Amniotic epithelial cell (primary cell): ENCODE measurements at regions not wholly inside any gene's neighbourhood (a gene's known extent, or its start where the extent isn't known, plus 50 kb on each side); places are given as distances from the start of the nearest gene placed in this dataset.
"Not testable (repeated sequence)": the region's sequence is repeated elsewhere in the genome, so short reads cannot be mapped to it uniquely, and the experiment has no call there.

Experiments used
- DNase-seq: peaks from one replicate; pipeline ENCODE4 v3.0.0-alpha.2; 2010; ENCODE audit warnings: low read depth

GRCh38 chr10:4262870-4263600 is 478.0 kb upstream of the KLF6 start:
- no peak for DNase-seq

GRCh38 chr10:4262449-4262848 is 477.4 kb upstream of the KLF6 start:
- DNase-seq, result no peak

GRCh38 chr10:4260483-4261124 is 475.6 kb upstream of the KLF6 start:
- peak; percentile 86 for DNase-seq

- DNase-seq, result no peak
Measured at GRCh38 chr10:4257939-4258465, 473.0 kb upstream of the KLF6 start.

- DNase-seq, result no peak
Measured at GRCh38 chr10:4256971-4257370, 472.0 kb upstream of the KLF6 start.

- no peak for DNase-seq
Measured at GRCh38 chr10:4255751-4256150, 470.7 kb upstream of the KLF6 start.

- peak; percentile 97 for DNase-seq
Measured at GRCh38 chr10:4254101-4254994, 469.3 kb upstream of the KLF6 start.

- no peak for DNase-seq
Measured at GRCh38 chr10:4252701-4253100, 467.7 kb upstream of the KLF6 start.

GRCh38 chr10:4250587-4250887 is 465.5 kb upstream of the KLF6 start:
- DNase-seq, result no peak

- no peak for DNase-seq
Measured at GRCh38 chr10:4249841-4250586, 465.0 kb upstream of the KLF6 start.

GRCh38 chr10:4247379-4247778 is 462.4 kb upstream of the KLF6 start:
- DNase-seq, result peak; percentile 55

GRCh38 chr10:4246881-4247358 is 461.9 kb upstream of the KLF6 start:
- DNase-seq, result peak; percentile 97

GRCh38 chr10:4243651-4244050 is 458.6 kb upstream of the KLF6 start:
- peak; percentile 100 for DNase-seq

- no peak for DNase-seq
Measured at GRCh38 chr10:4243169-4243568, 458.2 kb upstream of the KLF6 start.

- DNase-seq, result peak; percentile 81
Measured at GRCh38 chr10:4242561-4243035, 457.6 kb upstream of the KLF6 start.

- peak; percentile 100 for DNase-seq
Measured at GRCh38 chr10:4241724-4242345, 456.8 kb upstream of the KLF6 start.

GRCh38 chr10:4240608-4241197 is 455.7 kb upstream of the KLF6 start:
- peak; percentile 84 for DNase-seq

GRCh38 chr10:4239186-4239585 is 454.2 kb upstream of the KLF6 start:
- no peak for DNase-seq

- DNase-seq, result not testable (repeated sequence)
Measured at GRCh38 chr10:4236905-4237304, 451.9 kb upstream of the KLF6 start.

- DNase-seq, result no peak
Measured at GRCh38 chr10:4234661-4235060, 449.7 kb upstream of the KLF6 start.

- no peak for DNase-seq
Measured at GRCh38 chr10:4231439-4231838, 446.4 kb upstream of the KLF6 start.
